Panc1 (cell line): ENCODE measurements at regions not wholly inside any gene's neighbourhood (a gene's known extent, or its start where the extent isn't known, plus 50 kb on each side); places are given as distances from the start of the nearest gene placed in this dataset.

Experiments
- ATAC-seq: fragments of 200-7000 bp; cut with Tn5 transposase; 2 replicates; pipeline ENCODE4 v1.9.1; 2020; ENCODE audit warnings: mild to moderate bottlenecking, moderate library complexity
- BruUV-seq: library from RNA; stranded (reverse); fragments of 400-500 nt; replicated peaks from 2 replicates; lab custom pipeline; 2021; lab: Mats Ljungman, UMichigan
- CTCF ChIA-PET: fragments of 300-600 bp; sonication (Branson Sonifier 250); formaldehyde crosslinking; loops from one replicate; lab custom pipeline; 2022; ENCODE audit warnings: antibody characterized with exemption; lab: Charles Lee
- POLR2A ChIA-PET: fragments of 300-600 bp; sonication (Branson Sonifier 250); formaldehyde crosslinking; loops from one replicate; lab custom pipeline; 2022; ENCODE audit warnings: antibody characterized with exemption; lab: Charles Lee
- DNase-seq: peaks from one replicate; pipeline ENCODE4 v3.0.0-alpha.2; 2010; ENCODE audit warnings: low read depth, low spot score
- H3K27ac ChIP-seq: 2 replicates; pipeline ENCODE4 v1.5.1; 2011; ENCODE audit warnings: mild to moderate bottlenecking, low read length, inconsistent platforms
- H3K27me3 ChIP-seq: fragments of 200-500 bp; sonication (Bioruptor generic); 2 replicates; pipeline ENCODE4 v1.6.0; 2014; ENCODE audit warnings: low read length, inconsistent platforms; ENCODE audit not compliant: control insufficient read depth, insufficient read depth
- H3K36me3 ChIP-seq: fragments of 200-500 bp; sonication (Bioruptor generic); 2 replicates; pipeline ENCODE4 v1.5.1; 2014; ENCODE audit warnings: inconsistent platforms, mild to moderate bottlenecking, low read length, moderate library complexity; ENCODE audit not compliant: control insufficient read depth, insufficient read depth
- H3K4me1 ChIP-seq: 2 replicates; pipeline ENCODE4 v1.5.1; 2011; ENCODE audit warnings: inconsistent platforms, mild to moderate bottlenecking, low read length, moderate library complexity; ENCODE audit not compliant: control insufficient read depth, insufficient read depth
- H3K4me3 ChIP-seq, 2 experiments: 2 replicates each; pipeline ENCODE4 v1.5.1; 2011 to 2012; ENCODE audit warnings: low read depth in 2 of 2, low read length in 2 of 2, mild to moderate bottlenecking in 2 of 2, inconsistent platforms in 1 of 2, moderate library complexity in 1 of 2
- H3K9me3 ChIP-seq: fragments of 200-500 bp; sonication (Bioruptor generic); 2 replicates; pipeline ENCODE4 v1.5.1; 2014; ENCODE audit warnings: low read depth, mild to moderate bottlenecking, inconsistent platforms, low read length, moderate library complexity; ENCODE audit not compliant: control insufficient read depth, insufficient read depth
- CTCF ChIP-seq: fragments of 450-650 bp; IDR thresholded peaks from 2 replicates; pipeline ENCODE4 v1.5.1; 2017; ENCODE audit warnings: mild to moderate bottlenecking
- POLR2AphosphoS5 ChIP-seq: IDR thresholded peaks from 2 replicates; pipeline ENCODE4 v1.6.1; 2012; ENCODE audit warnings: mild to moderate bottlenecking, low read depth, low read length, moderate library complexity
- REST ChIP-seq, 2 experiments: IDR thresholded peaks; 2 replicates each; pipeline ENCODE4 v1.6.1; 2011 to 2012; ENCODE audit warnings: low read depth in 2 of 2, control low read depth in 1 of 2, low read length in 1 of 2, mild to moderate bottlenecking in 1 of 2, moderate library complexity in 1 of 2; ENCODE audit not compliant: insufficient read depth in 1 of 2
- SIN3A ChIP-seq: IDR thresholded peaks from 2 replicates; pipeline ENCODE4 v1.6.1; 2012; ENCODE audit warnings: low read depth, mild to moderate bottlenecking, low read length, moderate library complexity, borderline replicate concordance; ENCODE audit not compliant: insufficient read depth
- TCF7L2 ChIP-seq: IDR thresholded peaks from 2 replicates; pipeline ENCODE4 v1.6.1; 2011; ENCODE audit warnings: mild to moderate bottlenecking, low read depth, low read length, inconsistent platforms
- in situ Hi-C: cut with HindIII; loops from 2 replicates; pipeline ENCODE4 v1.10.0; 2016; ENCODE audit warnings: low sequenced_read_pairs, low pct_unique_long_range_greater_than_20kb
- intact Hi-C: fragments of 100-400 bp; cut with micrococcal nuclease; formaldehyde crosslinking; loops from one replicate; pipeline ENCODE4 v1.10.0; 2022; ENCODE audit not compliant: unreplicated experiment

GRCh38 chr7:131945957-131946544 is 389.6 kb upstream of the PODXL start:
- intact Hi-C loops = loop anchor here (5.0 to 10.0 kb wide), 4 partner anchors 101 to 636 kb away; no protein-coding TSS in a partner anchor
- ATAC-seq (no peak), DNase-seq (no peak)
- no peaks in the 10 kb centered on the region for H3K4me1 ChIP-seq
- H3K9me3 ChIP-seq = no peaks in the 10 kb centered on the region
- peaks cover 16% of the 10 kb centered on the region; the same call in 1 of the 2 replicates for H3K27me3 ChIP-seq
- CTCF ChIA-PET = interaction anchor here (1.6 kb wide), 1 partner anchor 103 kb away, joined by 4 read pairs; no protein-coding TSS in a partner anchor
- POLR2A ChIA-PET = no interaction called here
- H3K4me3 ChIP-seq = no peak overlapping the region
- H3K36me3 ChIP-seq = no peaks in the 10 kb centered on the region
- in situ Hi-C loops = no loop called here
- TF ChIP-seq CTCF = no peak
- TF ChIP-seq TCF7L2 = no peak
- TF ChIP-seq SIN3A = no peak
- TF ChIP-seq REST (IDR thresholded peaks at IDR 0.05; ENCODE audit: insufficient read depth in 1 of 2, low read depth in 2 of 2, low read length in 1 of 2) = no peak
- no peak for TF ChIP-seq POLR2AphosphoS5
- H3K27ac ChIP-seq = no peak overlapping the region
- no TSS peak for BruUV-seq

- H3K36me3 ChIP-seq = no peaks in the 10 kb centered on the region
- no peak for TF ChIP-seq TCF7L2
- peak; percentile 96 for TF ChIP-seq CTCF
- ChIA-PET POLR2A (no interaction called here), CTCF (interaction anchor here (0.6 to 1.6 kb wide), 3 partner anchors 14 to 306 kb away, joined by 3 to 6 read pairs (median 4); no protein-coding TSS in a partner anchor)
- in situ Hi-C loops = no loop called here
- ATAC-seq (peak; percentile 87), DNase-seq (no peak)
- BruUV-seq = no TSS peak
- H3K27me3 ChIP-seq = peaks cover 16% of the 10 kb centered on the region; the same call in 1 of the 2 replicates
- H3K4me3 ChIP-seq = no peak overlapping the region; a peak in 1 of 4 replicates
- H3K9me3 ChIP-seq = no peaks in the 10 kb centered on the region
- intact Hi-C loops = loop anchor here (5.0 to 10.0 kb wide), 4 partner anchors 102 to 637 kb away; no protein-coding TSS in a partner anchor
- no peak overlapping the region for H3K27ac ChIP-seq
- H3K4me1 ChIP-seq = no peaks in the 10 kb centered on the region
These were observed 389.0 kb upstream of the PODXL start for GRCh38 chr7:131945313-131945911.
